Kidney tubule cell (primary cell): ENCODE measurements at regions not wholly inside any gene's neighbourhood (a gene's known extent, or its start where the extent isn't known, plus 50 kb on each side); places are given as distances from the start of the nearest gene placed in this dataset.
"Not testable (repeated sequence)": the region's sequence is repeated elsewhere in the genome, so short reads cannot be mapped to it uniquely, and the experiment has no call there.

ENCODE experiments used
- DNase-seq: peaks from one replicate; pipeline ENCODE4 v3.0.0-alpha.2; 2018; ENCODE audit warnings: low spot score

- no peak for DNase-seq
Measured at GRCh38 chr4:141459020-141459419, 177.4 kb upstream of the IL15 start.

DNA sequence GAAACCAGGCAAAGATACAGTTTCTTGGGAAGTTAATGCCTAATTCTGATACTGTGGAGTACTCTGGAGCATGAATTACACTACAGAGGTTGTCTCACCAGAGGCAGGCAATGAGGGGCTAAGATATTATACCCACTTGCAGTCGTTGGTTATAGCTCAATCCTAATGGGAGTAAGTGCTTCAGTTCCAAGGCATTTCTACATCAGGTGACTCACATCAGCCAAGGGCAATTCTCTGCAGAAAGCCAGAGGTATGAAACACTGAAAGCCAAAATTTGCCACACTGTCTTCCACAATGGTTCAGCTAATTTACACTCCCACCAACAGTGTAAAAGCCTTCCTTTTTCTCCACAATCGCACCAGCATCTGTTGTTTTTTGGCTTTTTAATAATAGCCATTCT, 174.0 kb upstream of the IL15 start:
- no peak for DNase-seq

- DNase-seq, result no peak
Measured at GRCh38 chr4:141463678-141464077, 172.7 kb upstream of the IL15 start.

- DNase-seq, result no peak
Measured at GRCh38 chr4:141464366-141464765, 172.0 kb upstream of the IL15 start.

DNA sequence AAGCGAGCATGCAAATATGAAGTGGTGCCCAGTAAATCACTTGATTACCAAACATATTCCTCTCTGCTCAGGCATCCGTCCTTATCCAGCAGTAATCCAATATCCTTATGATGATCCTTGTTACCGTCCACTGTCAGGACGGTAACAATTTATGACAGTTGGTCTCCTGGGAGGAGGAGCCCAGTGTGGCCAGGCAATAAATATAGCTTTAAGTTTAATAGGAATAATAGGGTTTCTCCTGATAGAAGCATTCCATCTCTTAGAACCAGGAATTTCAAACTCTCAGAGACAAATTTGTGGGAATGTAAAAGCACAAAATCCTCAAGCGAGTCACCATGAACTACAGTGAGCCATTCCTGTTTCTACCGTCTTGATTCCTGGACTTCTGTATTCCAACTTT, 171.2 kb upstream of the IL15 start:
- DNase-seq, result no peak

DNA sequence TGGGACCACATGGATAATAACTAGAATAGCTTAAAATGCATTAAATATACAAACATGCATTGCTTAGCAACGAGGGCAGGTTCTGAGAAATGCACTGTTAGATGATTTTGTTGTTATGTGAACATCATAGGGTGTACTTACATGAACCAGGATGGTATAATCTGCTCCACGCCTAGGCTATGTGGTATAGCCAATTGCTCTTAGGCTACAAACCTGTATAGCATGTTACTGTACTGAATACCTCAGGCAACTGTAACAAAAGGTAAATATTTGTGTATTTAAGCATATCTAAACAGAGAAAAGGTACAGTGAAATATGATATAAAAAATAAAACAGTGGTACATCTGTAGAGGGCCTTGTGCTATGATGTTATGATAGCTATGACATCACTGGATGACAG, 169.2 kb upstream of the IL15 start:
- DNase-seq, result no peak

DNA sequence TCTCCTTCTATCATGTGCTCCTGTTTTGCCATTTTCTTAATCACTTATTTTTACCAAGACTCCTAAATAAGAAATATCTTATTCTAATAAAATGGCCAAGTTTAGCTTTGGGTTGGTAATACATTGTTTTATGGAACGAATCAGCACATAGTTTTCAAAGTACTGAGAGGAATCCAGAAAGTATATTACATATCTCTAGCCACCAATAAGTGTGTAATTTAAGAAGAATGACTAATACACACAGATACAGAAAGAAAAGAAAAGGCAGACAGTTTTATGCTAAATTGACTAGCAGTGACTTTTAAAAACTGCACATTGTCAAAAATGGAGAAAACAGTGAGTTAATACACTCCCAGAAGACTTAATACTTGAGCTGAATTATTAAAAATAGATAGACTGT, 167.0 kb upstream of the IL15 start:
- DNase-seq, result no peak

DNA sequence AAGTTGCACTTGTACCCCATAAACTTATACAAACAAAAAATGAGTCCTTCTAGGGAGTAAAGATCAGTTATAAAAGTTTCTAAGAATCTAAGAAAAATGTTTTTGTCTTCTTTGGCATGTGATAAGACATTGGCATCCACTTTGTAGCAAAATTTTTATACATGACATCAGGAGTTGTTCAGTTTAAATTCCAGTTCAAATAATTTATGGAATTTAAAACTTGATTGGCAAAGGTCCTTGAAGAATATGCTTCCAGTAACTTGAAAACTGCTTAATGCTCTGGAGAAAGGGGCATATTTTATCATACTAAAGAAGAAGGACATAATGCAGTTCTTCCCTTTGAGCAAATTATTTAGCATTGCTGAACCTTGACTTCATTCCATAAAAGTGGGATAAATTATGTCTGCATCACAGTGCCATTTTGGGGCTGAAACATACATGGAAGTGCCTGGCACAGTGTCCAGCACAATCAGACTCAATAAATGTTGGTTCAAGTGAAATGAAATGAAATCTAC, 163.3 kb upstream of the IL15 start:
- DNase-seq, result no peak

- no peak for DNase-seq
Measured at GRCh38 chr4:141473952-141474351, 162.4 kb upstream of the IL15 start.

DNA sequence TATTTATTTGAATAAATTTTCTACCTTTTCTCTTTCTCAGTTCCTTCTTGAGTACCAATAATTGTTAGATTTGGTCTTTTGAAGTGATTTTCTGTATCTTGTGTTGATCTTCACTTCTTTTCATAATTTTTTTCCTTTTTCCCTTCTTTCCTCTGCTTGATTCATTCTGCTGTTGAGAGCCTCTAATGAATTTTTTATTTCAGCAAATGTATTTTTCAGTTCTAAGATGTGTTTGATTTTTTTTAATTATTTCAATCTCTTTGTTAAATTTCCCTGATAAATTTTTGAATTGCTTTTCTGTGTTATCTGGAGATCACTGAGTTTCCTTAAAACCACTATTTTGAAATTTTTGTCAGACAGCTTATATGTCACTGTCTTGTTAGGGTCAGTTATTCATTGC, 155.4 kb upstream of the IL15 start:
- no peak for DNase-seq

DNA sequence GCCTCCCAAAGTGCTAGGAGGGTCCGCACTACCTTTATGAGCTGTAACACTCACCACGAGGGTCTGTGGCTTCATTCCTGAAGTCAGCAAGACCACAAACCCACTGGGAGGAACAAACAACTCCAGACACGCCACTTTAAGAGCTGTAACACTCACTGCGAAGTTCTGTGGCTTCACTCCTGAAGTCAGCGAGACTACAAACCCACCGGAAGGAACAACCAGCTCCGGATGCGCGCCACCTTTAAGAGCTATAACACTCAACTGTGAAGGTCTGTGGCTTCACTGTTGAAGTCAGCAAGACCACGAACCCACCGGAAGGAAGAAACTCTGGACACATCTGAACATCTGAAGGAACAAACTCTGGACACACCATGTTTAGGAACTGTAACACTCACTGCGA, 152.1 kb upstream of the IL15 start:
- not testable (repeated sequence) for DNase-seq

DNA sequence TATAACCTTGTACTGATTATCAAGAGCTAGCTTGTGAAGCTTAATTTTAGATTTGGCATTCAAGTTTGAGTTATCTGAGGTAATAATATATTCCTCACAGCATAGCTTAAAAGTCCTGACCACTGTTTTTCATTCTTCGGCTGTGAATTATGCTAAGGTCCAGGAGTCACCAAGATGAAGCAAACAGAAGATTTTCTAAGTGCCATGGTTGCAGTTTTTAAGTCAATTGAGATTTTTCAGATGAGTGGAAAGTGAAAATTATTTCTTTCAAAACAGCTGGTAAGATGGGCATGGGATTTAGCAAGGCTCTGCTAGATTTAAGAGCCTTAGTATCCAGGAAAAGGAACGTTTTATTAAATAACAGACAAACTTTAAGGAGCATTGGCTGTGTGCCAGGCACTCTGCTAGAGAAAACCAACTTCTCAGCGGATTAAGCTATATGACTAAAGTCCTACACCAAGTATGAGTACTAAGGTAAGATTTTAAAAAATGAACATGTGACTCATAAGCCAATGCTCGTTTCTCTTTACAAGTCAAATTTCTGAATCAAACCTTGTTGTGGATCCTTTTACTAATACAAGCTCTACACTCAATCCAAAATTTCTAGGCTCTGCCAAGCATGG, 149.9 kb upstream of the IL15 start:
- peak; percentile 45 for DNase-seq

GRCh38 chr4:141497627-141498026, 138.8 kb upstream of the IL15 start:
- peak; percentile 25 for DNase-seq

- no peak for DNase-seq
Measured at GRCh38 chr4:141499261-141499853, 137.0 kb upstream of the IL15 start.

- DNase-seq, result no peak
Measured at GRCh38 chr4:141501395-141501794, 135.0 kb upstream of the IL15 start.

GRCh38 chr4:141501931-141502330, 134.5 kb upstream of the IL15 start:
- peak; percentile 8 for DNase-seq

DNA sequence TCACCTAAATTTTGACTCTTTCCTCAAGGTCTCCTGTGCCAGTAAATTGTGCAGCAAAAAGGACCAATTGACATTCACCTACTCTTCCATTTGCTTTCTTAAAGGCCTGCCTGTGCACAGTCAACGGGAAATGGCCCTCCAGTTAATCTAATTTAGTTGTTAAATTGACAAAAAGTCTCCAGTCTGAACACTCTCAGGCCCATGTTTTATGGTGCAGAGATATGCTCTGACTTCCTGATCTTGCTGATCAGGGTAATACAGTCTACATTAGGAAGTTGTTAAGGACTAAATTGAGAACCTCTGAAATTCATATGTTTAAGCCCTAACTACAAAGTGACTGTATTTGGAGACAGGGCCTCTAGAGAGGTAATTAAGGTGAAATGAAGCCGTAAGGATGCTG, 133.6 kb upstream of the IL15 start:
- DNase-seq, result no peak

DNA sequence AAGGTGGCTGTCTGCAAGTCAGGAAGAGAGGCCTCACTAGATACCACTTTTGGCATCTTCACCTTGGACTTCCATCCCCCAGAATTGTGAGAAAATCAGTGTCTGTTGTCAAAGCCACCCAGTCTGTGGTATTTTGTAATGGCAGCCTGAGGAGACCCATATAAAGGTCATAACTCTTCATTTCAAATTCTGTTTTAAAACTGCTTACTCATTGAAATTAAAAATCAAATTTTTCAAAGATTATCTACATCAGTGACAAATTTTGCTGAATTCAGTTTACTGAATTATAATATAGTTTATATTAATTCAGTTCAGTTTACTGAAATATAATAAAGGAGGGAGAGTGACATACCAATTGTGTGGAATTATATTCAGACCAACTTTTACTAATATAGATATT, 133.1 kb upstream of the IL15 start:
- DNase-seq, result no peak

GRCh38 chr4:141511055-141511454, 125.3 kb upstream of the IL15 start:
- no peak for DNase-seq

DNA sequence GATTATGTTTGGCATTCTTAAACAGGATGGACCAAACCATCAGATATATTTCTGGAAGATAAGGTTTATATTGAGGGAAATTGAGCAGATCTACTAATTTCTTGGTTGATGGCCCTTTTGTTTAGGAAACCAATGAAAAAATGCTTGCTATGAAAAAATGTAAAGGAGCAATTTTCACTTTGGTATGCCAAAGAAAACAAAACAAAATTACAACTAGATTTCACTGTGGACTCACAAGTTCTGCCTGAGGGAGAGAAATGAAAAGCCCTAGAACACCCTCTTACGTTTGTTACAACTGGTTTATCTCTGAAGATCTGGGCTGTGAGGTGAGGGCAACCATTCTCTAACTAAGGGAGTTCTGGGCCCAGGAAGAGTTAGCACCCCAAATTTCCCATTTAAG, 122.5 kb upstream of the IL15 start:
- no peak for DNase-seq

DNA sequence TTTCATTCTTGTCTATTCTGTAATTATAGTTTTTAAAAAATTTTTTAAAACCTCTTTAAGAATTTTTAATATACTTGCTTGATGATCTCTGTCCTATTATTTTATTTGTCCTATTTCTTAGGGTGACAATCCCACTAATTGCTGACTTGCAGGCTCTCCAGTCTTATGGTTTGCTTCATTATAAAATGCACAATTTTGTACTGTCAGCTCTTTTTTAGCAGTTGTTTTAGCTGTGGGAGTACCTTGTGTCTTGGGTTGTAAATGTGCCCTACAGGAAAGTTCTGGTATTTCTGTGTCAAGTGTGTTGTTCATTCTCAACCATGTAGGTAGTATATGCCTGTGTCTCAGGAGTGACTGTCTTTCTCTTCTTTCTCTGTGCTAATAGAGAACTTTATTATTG, 118.2 kb upstream of the IL15 start:
- no peak for DNase-seq

- peak; percentile 5 for DNase-seq
Measured at GRCh38 chr4:141524116-141524515, 112.3 kb upstream of the IL15 start.

DNA sequence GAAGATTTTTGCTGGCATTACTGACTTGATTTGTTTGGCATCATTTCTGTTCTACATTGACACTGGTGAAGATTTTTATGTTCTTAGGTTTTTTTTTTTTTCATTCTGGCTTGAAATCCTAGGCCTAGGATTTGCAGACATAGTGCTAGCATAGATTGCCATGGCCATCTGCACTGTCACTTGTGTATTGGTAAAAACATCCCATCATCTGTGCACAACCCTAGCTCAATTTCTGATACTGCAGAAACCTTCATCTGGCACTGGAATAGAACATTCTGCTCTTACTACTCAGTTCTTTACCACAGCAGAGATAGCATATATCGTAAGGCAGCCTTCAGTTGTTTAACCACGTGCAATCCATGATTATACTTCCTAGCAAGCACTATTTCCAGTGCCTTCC, 111.5 kb upstream of the IL15 start:
- no peak for DNase-seq

DNA sequence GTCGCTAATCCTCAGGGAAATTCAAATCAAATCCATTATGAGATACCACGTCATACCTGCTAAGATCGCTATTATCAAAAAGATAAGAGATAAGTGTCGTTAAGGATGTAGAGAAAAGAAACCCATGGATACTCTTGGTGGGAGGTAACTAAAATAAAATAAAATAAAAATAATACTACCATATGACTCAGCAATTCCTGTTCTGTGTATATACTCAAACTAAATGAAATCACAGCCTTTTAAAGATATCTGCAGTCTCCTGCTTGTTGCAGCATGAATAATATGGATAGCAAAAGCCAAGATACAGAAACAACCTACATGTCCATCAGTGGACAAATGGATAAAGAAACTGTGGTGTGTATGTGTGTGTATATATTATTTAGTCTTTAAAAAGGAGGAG, 105.8 kb upstream of the IL15 start:
- DNase-seq, result no peak
